Stimulated activated CD8-positive, alpha-beta memory T cell treated with anti-CD3 and anti-CD28 coated beads, Interleukin-12 subunit alpha, Interleukin-12 subunit beta, amount 100 ng/mL, for 4 hours (primary cell): ENCODE measurements at regions not wholly inside any gene's neighbourhood (a gene's known extent, or its start where the extent isn't known, plus 50 kb on each side); places are given as distances from the start of the nearest gene placed in this dataset.
"Not testable (repeated sequence)": the region's sequence is repeated elsewhere in the genome, so short reads cannot be mapped to it uniquely, and the experiment has no call there.

Experiments used
- DNase-seq: peaks from one replicate; pipeline ENCODE4 v3.0.0-alpha.2; 2020; ENCODE audit warnings: low read depth

- no peak for DNase-seq
Measured at GRCh38 chr3:104396974-104397669, 969.6 kb upstream of the ALCAM start.

- DNase-seq, result no peak
Measured at GRCh38 chr3:104397713-104398112, 969.0 kb upstream of the ALCAM start.

DNA sequence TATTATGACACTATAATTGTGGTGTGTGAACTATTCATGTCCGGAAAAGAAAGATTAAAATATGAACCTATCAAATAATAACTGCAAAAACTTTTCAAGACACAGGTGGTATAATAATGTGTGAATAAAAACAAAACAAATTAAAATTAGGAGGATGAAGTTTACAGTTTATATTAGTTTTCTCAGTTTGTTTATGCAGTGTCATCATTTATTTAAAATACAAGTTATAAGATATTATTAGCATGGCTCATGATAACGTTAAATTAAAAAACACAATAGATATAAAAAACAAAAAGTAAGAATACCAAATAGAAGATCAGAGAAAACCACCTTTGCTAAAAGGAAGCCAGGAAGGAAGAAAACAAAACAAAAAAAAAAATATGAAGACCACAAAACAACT lies 963.8 kb upstream of the ALCAM start:
- no peak for DNase-seq

DNA sequence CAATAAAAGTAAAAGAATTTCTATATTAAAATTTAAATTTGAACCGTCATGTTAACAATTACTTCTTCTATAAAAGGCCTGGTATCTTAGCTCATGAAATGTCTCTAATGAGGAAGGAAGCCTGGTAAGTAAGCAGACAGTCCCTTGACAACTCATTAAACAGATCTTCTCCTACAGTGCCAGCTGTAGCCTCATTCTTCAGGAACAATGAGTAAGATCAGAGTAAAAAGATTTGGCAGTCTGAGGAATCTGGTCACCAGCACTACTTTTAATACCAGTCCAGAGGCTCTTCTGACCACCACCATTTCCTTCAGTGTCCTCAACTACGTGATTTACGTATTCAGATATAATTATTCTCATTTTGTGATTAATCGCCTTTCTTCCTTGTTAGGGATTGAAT lies 955.0 kb upstream of the ALCAM start:
- DNase-seq, result no peak

DNA sequence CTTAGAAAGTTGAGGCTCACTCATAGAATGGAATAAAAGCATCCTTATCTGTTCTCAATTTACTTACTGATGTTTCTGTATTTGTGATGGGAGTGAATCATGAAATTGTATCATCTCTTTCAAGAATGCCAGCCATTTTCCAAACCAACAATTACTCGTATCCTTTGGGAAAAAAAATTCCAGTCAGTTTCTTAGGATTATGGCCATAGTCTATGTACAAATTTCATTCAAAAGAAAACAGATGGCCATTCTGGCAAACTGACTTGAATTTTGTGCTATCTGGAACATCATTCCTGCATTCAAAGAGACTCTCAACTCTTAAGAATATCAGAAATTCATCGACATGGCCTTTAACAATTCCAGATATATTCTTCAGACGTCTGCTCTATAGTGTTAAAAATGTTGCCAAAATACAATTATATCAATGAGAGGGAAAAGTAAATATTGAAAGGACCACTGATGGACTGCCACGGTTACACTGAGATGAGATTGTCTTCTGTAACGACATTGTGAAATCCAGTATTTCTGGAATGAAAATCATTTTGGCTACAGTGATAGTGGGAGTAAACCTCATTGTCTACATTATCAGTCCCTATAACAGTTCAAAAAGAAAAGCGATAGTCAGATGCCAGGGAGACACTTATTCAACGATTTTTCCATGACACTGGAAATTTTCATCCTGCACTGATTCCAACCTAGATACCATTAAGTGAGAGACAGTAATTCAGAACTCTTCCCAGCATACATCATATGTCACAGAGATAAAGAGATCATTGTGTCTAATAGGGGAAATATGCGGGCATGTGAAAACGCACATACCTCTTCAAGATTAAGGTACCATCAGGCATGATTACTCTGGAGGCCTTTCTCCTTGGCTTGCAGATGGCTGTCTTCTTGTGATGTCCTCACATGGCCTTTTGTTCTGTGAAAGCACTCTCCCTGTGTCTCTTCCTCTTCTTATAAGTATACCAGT lies 953.8 kb upstream of the ALCAM start:
- DNase-seq, result no peak

DNA sequence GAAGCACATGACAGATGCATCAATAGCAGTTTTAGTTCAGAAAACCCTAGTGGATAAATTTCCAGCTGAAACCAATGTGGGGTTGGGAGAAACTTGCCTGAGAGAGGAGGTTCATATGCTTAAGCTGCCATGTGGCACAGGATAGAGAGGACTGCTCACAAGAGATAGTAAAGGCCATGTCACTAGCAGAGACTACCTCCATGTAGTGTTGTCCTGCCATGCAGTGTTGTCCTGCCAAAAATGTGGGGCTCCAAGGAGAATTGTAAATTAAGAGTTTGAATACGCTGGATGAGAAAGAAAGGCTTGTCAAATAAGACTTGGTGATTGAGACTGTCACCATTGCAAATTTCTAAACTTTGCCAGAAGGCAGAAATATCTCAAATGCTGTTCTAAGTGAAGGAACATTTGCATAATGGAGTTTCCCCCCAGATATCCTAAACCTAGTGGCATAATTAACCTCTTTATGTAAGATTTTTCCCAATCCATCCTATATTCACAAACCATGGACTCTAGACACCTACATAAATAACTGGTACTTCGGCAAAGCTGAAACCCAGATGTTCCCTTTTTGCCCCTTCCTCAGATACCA lies 938.3 kb upstream of the ALCAM start:
- no peak for DNase-seq

DNA sequence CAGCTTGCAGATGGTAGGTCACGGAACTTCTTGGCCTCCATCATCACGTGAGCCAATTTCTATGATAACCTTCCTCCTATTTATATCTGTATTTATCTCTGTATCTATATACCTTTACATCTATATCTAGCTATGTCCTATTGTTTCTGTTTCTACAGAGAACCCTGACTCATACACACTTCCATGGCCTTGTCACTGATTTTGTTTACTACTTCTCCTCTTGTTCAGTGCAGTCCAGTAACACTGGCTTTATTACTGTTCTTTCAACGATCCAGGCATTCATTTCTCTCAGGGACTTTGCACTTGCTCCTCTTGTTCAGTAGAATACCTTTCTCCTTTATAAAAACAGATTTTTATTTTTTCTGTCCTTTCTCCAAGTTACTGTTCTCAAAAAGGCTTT lies 937.0 kb upstream of the ALCAM start:
- no peak for DNase-seq

DNA sequence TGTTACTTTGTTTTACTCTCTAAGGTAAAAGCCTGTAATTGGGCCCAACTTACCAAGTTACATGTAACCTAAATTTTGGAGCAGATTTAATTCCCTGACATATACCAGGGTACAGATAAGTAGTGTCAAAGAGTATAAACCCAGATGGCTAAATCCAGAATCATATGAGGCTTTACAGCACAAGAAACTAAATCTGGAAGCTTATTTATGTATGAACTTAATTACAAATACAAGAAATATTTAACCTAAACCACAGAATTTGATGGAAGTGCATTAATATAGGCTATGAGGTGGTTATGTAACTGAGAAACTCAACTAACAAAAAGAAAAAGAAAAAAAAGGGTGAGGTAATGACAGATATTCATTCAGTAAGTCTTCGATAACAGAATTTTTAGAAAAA lies 930.2 kb upstream of the ALCAM start:
- DNase-seq, result no peak

DNA sequence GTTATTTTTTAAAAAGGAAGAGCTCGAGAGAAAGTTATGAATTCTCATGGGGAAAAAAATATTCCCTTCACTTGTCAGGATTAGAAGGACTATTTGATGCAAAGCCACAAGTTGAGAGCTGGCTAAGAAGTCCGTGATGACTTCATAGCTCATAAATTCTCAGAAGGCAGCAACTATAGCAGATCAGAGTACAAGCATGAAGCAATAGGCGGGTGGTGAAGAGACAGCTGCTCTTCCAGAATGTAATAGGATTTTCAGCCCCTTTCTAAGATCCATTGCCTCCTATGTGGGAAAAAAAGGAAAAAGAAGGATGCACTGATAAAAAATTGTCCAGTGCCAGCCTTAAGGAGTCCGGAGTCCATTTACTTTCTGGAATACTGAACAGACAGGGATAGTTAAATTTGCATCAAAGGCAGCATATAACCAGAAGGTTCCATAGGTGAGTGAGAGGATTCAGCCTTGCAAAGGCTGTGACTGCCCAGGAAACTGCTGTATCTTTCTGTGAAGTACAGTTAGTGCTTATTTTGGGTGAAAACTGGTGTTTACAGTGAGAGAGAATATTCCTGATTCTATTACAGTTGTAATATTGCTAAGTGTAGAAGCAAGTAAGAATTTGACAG lies 929.5 kb upstream of the ALCAM start:
- no peak for DNase-seq

GRCh38 chr3:104437891-104438290 lies 928.8 kb upstream of the ALCAM start:
- DNase-seq, result no peak

GRCh38 chr3:104438706-104439105 lies 928.0 kb upstream of the ALCAM start:
- DNase-seq, result no peak

DNA sequence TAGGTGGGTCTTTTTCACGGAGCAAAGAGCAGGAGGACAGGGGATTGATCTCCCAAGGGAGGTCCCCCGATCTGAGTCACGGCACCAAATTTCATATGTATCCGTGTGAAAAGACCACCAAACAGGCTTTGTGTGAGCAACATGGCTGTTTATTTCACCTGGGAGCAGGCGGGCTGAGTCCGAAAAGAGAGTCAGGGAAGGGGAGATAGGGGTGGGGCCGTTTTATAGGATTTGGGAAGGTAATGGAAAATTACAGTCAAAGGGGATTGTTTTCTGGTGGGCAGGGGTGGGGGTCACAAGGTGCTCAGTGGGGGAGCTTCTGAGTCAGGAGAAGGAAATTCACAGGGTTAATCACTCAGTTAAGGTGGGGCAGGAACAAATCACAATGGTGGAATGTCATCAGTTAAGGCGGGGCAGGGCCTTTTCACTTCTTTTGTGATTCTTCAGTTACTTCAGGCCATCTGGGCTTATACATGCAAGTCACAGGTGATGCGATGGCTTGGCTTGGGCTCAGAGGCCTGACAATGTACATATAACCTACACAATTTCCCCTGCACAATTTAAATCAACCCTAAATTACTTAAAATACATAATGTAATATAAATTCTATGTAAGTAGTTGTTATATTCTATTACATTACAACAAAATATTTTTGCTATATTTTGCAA lies 921.3 kb upstream of the ALCAM start:
- not testable (repeated sequence) for DNase-seq

DNA sequence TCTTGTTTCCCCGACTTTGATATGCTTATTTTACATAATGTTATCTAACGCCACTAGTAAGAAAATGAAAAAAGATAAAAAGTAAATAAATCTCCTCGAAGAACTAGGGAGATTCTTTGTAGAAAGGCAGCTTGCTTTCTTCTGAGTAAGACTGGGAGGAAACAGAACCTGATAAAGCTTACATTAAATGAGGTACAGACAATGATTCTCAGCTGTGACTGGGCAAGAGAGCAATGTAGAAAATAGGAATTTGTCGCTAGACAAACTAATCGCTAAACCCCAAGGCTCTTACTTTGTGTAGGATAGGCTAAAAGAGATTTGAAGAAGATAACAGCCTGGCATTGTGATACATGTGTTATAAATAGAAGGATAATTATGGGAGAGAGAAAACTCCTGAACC lies 919.0 kb upstream of the ALCAM start:
- no peak for DNase-seq

- DNase-seq, result no peak
Measured at GRCh38 chr3:104452697-104453096, 914.0 kb upstream of the ALCAM start.

GRCh38 chr3:104458657-104459056 lies 908.1 kb upstream of the ALCAM start:
- DNase-seq, result no peak

GRCh38 chr3:104460477-104461406 lies 906.0 kb upstream of the ALCAM start:
- DNase-seq, result no peak

- no peak for DNase-seq
Measured at GRCh38 chr3:104461431-104461830, 905.3 kb upstream of the ALCAM start.

- no peak for DNase-seq
Measured at GRCh38 chr3:104472221-104472620, 894.5 kb upstream of the ALCAM start.

- DNase-seq, result no peak
Measured at GRCh38 chr3:104474011-104474410, 892.7 kb upstream of the ALCAM start.

DNA sequence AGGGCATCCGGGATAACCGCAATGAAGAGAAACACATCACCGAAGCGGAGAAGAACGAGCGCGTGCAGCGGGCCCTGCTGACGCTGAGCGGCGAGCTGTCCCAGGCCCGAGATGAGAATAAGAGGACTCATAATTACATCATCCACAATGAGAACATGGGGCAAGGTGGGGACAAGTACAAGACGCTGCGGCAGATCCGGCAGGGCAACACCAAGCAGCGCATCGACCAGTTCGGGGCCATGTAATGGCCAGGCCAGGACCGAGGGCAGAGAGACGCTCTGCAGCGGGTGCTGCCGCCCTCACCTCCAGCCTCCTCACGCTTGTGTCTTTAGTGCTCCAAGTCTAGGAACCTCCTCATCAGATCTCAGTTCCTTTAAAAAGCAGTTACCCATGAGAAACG lies 863.7 kb upstream of the ALCAM start:
- no peak for DNase-seq
